ENCODE measurements at regions not wholly inside any gene's neighbourhood (a gene's known extent, or its start where the extent isn't known, plus 50 kb on each side); places are given as distances from the start of the nearest gene placed in this dataset.
"Not testable (repeated sequence)": the region's sequence is repeated elsewhere in the genome, so short reads cannot be mapped to it uniquely, and the experiment has no call there.

DNA sequence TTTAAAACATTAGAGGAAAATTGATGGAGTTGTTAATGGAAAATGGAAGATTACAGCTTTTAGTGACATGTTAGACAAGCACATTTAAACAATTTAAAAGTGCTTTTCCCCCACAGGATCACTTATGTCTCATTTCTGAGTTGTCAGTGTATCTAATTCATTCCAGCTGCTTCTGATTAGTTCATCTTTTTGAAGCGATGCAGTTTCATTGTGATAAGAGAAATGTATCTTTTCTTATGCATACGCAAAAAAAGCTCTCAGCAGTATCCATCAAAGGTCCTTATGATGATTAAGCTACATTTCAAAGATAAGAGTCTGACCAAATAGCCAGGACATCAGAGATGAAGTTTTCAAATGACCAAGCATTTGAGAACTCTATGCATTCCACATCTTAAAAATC lies 572.6 kb upstream of the SYNCRIP start:
- no peak for DNase-seq

DNA sequence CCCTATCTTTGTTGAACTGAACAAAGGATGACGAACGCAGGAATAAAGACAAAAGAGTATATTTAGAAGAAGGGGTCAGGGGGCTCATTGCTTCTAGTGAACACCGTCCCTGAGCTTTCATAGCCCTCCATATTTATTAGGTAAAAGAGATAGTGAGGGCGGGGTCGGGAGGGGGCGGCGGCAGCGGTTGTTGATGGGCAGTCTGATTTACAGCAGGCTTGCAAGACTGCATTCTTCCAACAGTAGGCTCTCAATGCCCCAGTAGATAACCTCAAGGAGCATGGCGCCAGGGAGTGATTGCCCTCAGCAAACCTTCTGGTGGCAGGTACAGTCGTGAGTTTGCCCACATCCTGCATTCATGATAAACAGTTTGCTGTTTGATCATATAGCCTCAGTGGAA lies 563.3 kb upstream of the SYNCRIP start:
- DNase-seq: no peak

DNA sequence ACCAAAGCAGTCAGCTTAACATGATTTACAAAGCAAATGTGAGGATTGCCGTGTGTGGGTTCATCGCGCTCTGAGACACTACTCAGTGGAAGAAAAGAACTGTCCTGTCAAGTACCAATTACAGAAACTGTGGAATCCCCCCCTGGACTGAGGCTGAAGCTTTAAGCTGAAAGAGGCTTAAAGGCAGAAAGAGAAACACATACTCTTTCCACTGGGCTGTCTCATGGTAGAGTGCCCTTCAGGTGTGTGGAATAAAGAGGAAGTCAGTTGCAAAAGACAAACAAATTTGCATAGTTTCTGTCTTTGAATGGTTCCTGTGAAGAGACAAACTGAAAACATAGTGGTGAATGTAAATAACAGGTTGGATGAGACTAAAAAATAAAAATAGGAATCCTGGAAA lies 560.4 kb upstream of the SYNCRIP start:
- DNase-seq: no peak

DNA sequence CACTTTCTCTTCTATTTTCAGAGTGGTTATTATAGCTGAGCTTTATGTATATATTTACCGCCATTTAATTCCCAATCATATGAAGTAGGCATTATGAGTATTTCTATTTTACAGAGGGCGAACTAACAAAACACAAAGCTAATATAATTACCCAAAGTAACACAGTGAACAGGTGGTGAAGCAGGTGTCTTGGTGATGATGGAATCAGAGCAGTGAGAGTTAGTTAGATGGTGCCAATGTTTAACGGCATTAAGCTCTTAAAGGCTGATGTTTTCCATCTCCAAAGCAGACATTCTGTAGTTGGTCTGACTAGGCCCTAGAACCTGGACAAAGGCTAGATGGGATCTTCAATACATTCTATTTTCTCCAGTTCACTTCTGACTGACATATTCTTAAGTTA lies 551.1 kb upstream of the SYNCRIP start:
- peak; percentile 73 for DNase-seq

DNA sequence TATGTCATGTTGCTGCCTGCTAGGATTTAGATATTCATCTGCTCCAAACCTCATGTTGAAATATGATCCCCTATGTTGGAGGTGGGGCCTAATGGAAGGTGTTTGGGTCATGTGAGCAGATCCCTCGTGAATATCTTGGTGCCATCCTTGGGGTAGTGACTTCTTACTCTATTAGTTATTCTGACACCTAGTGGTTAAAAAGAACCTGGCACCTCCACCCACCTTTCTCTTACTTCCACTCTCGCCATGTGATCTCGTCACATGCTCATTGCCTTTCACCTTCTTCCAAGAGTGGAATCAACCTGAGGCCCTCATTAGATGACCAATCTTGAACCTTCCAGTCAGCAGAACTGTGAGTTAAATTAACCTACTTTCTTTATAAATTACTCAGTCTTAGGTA lies 549.4 kb upstream of the SYNCRIP start:
- peak; percentile 8 for DNase-seq

DNA sequence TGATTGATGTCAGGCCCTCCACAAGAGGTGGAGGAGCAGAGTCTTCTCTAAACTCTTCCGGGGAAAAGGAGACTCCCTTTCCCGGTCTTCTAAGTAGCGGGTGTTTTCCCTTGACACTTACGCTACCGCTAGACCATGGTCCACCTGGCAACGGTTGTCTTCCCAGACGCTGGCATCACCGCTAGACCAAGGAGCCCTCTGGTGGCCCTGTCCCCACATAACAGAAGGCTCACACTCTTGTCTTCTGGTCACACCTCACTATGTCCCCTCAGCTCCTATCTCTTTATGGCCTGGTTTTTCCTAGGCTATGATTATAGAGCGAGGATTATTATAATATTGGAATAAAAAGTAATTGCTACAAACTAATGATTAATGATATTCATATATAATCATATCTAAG lies 532.5 kb upstream of the SYNCRIP start:
- DNase-seq: peak; percentile 28

DNA sequence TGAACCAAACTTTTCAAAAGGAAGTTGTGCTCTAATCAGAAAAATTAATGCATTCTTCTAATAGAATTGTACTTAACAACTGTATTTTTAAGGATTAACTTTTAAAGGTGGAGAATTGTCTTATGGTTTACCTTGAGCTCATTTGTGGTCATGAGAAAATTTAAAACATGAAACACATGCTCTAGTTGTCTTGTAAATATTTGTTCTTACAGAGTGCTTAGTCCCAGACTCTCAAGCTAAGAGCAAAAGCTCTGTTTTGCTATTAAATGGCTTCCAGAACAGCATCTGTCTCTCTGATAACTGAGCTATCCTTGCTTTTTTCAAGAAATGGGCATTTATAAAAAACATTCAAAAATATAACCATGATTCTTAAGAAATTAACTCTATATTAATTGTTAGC lies 512.2 kb upstream of the SYNCRIP start:
- no peak for DNase-seq

DNA sequence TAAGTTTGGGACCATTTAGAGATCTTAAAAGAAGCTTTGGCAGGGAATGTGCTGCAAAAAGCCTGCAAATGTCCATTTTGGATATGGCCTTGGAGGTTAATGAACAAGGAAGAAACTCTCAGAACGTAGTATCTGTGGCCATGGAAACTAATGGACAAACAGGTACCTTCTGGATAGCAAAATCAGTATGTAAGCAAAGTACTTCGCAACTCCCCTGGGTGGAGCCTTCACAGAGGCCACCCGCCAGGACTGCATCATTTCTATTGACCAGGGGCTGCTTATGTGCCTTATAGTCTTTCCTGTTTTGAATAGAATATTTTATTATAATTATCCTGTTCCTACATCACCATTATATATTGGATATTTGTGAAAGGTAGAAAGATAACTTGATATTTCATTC lies 510.8 kb upstream of the SYNCRIP start:
- DNase-seq: no peak

DNA sequence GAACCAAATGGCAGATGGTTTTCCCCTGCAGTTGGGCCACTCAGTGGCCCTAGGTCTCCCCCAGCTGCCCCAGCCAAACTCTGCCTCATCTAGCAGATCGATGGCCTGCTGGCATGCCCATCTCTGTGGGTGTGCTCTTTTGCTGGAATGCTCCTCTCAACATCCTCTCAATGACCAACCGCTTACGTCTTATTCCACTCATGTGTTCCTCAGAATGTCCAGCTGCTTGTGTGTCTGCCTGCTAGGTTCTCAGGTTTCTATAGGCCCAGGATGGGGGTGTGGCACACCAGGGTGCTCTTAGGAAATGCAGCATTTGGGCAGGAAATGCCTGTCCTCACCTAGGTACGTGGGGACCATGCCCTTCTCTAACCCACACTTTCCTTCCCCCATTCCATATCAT lies 509.9 kb upstream of the SYNCRIP start:
- DNase-seq: no peak

DNA sequence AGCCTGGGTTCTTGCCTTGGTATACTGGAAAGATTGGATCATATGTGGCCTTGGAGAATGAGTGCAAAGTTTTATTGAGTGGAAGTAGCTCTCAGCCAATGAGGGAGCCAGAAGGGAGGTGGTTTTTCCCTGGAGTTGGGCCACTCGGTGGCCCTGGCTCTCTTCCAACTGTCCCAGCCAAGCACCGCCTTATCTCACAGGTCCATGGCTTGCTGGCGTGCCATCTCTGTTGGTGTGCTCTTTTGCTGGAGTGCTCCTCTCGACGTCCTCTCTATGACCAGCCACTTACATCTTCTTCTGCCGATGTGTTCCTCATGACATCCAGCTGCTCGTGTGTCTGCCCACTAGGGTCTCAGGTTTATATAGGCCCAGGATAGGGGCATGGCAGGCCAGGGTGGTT lies 505.9 kb upstream of the SYNCRIP start:
- no peak for DNase-seq

DNA sequence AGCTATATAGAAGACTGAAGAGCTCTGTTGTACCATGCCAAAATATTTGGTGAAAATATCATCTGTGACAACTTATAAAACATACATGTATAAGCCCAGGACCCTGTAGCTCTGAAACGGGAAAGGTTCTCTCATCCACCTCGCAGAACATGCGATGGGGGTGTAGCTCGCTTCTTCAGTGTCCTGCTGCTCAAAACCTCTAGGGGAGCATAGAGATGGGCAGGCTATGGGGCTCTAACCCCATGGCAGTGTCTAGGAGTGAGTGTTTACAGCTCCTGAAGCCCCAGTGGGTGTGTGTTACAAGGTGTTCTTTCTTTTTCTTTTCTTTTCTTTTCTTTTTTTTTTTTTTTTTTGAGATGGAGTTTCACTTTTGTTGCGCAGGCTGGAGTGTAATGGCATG lies 505.2 kb upstream of the SYNCRIP start:
- no peak for DNase-seq

DNA sequence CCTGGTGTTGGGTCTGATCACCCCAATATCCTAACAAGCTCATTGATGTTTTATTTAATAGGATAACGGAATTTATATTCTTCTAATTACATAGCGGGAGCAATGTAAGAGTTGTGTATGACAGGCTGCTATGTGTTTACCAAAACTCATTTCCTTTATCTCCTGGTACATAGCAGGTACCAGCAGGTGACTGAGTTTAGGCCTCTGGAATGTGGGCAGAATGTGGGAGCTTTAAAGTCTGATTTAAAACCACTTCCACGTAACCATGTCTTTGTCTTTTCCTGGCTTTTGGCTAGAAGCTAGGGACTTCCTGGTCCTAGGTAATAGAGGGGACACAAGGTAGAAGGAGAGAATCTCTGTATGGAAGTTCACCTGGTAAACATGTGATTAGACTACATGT lies 504.6 kb upstream of the SYNCRIP start:
- no peak for DNase-seq

DNA sequence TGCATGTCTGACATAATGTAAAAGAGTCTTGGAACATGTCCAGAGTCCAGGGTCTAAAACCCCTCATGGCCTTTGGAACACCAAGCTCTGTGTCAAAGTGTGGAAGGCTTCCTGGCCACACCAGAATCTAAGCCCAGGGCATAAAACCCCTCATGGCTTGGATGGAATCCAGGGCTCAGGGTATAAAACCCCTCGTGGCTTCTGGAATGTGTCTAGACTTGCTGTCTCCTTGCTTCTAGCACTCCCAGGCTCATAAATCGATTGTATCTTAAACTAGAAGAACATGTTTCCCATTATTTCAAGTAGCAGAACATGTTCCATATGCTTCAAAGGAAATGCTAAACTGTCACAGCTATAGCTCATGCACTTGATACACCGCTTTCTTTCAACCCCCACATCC lies 504.1 kb upstream of the SYNCRIP start:
- peak; percentile 11 for DNase-seq

DNA sequence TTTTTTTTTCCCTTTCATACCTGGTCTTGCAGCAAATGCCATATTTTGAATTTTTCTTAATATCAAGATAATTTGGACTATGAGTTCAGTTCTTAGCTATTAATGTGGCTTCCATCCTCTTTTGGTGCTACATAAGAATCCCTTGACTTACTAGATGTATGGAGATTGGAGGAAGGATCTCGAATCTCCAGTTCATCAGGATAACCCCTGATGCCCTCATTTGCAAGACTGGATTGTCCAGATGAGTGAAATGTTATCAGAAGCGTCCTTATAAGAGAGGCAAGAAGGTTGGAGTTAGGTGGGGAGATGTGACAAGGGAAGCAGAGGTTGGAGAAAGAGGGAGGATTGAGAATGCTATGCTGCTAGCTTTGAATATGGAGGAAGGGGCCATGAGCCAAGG lies 499.6 kb upstream of the SYNCRIP start:
- DNase-seq: no peak

DNA sequence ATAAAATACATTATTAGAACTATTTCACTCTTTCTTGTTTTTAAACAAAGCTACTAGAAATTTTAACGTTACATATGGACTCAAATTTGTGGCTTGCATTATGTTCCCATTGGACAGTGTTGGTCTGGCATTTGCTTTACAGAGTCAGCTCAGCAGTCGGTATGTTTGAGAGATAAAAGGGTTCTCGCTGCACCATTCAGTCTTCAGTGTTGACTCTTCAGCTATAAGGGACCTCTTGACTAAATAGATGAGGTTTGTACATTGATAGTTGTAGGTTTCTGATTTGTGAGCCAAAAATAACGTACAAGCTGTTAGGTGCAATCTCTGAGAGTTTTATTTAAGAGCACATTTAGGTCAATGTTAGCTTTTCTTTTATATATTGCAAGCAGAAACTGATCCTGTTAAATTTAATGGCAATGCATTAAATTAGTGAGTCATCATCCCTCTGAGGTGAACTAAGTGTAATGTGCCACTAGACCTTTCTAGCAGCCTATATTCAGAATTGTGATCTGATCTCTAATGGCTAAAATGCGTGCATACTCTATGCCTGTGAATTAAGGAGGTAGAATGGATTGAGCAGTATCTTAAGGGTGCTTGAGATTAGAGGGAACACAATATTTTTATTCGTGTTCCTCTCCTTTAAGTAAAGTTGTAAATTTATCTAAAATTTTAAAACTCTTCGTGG lies 485.6 kb upstream of the SYNCRIP start:
- no peak for DNase-seq

DNA sequence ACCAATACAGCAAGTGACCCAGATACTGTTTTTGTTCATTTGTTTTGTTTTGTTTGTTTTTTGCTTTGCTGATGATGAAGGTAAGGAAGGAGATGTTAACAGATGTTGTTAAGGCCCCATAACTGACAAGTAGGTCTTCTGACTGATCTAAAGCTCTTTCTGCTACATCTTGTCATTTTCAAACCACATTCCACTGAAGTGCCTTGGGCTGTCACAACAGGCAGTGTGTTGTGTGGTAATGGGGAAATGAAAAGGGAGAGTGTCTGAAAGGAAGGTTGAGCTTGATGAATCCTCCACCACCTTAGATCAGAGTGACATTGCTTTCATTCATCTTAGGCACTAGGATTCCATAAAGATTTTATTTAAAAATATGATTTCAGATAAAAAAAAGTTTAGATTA lies 479.4 kb upstream of the SYNCRIP start:
- DNase-seq: no peak

DNA sequence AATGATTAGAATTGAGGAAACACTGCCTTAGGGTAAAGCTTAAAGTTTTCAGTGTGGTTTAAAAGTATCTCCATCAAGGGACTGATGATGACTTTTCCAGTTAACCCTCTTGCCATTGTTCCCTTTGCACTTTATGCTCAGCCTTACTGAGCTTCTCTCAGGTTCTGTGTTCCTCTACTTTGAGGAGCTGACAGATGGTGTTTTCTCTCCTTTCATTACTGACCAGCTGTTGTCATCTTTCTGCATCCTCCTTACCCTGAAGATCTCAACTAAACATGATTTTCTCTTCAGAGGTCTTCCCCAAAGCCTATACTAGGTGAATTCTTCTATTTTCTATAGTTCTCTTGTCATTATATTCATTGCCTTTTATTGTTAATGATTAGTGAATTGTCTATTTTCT lies 475.6 kb upstream of the SYNCRIP start:
- DNase-seq: no peak

DNA sequence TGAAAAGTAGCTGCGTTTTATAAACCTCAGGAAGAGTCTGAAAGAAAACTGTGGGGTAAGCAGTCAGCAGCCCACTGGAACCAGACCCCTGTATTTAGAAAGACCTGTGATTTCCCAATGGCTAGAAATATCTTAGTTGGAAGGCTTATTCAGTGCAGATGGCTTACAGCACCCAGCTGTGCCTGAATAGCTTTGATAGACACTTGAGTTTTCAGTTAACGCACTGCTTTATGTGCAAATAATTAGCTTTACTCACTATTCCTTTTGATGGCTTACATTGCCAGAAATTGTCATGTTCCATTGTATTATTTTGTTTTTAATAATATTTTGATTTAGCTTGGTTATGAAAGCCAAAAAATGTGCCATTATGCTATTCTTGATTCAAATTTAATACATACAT lies 465.3 kb upstream of the SYNCRIP start:
- peak; percentile 13 for DNase-seq

DNA sequence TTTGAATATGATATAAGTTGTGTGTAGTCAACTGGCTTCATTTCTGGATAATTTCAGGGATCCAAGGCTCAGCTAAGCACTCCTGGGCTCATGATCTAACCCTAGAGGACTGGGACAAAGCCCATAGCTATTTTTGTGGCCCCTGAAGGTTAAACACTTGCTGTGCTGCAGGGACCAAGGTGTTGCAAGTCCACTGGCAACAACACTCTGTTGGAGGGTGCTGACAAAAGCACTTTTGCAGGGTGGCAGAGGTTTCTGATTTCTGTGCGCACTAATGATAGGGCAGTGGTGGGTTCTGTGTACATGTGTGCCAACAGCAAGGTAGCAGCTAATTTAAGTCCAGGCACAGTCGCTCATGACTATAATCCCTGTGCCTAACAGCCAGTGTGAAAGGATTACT lies 445.3 kb upstream of the SYNCRIP start:
- DNase-seq: no peak

DNA sequence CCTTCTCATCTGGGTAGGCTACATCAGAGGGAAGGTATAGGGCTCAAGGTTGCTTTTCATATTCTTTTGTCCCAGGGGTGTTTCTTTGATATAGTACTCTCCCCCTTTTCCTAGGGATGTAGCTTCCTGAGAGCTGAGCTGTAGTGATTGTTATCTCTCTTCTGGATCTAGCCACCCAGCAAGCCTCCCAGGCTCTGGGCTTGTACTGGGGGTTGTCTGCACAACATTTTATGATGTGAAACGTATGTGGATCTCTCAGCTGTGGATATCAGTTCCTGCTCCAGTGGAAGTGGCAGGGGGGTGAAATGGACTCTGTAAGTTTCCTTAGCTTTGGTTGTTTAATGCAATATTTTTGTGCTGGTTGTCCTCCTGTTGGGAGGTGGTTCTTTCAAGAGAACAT lies 437.3 kb upstream of the SYNCRIP start:
- DNase-seq: no peak

DNA sequence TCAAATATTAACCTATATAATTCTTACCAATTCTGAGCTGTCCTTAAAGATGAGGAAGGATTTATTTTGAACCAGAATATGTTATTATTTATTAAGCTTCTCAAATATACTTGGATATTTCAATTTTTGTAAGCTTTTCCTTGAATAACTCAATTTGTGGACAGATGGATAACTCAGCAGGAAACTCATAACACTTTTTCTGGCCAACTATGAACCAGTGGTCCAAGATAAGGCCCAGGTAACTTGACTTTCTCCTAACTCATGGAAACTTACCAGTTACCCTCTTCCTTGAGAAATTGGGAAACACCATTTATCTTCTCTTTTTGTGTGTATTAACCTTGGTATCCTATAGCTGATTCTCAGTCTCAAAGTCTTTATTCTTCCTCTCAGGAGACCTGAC lies 427.5 kb upstream of the SYNCRIP start:
- DNase-seq: no peak

DNA sequence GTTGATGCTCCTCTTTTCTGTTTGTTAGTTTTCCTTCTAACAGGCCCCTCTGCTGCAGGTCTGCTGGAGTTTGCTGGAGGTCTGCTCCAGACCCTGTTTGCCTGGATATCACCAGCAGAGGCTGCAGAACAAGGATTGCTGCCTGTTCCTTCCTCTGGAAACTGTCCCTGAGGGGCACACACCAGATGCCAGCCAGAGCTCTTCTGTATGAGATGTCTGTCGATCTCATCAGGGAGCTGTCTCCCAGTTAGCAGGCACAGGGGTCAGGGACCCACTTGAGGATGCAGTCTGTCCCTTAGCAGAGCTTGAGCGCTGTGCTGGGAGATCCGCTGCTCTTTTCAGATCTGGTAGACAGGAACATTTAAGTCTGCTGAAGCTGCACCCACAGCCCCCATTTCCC lies 422.3 kb upstream of the SYNCRIP start:
- DNase-seq: not testable (repeated sequence)

DNA sequence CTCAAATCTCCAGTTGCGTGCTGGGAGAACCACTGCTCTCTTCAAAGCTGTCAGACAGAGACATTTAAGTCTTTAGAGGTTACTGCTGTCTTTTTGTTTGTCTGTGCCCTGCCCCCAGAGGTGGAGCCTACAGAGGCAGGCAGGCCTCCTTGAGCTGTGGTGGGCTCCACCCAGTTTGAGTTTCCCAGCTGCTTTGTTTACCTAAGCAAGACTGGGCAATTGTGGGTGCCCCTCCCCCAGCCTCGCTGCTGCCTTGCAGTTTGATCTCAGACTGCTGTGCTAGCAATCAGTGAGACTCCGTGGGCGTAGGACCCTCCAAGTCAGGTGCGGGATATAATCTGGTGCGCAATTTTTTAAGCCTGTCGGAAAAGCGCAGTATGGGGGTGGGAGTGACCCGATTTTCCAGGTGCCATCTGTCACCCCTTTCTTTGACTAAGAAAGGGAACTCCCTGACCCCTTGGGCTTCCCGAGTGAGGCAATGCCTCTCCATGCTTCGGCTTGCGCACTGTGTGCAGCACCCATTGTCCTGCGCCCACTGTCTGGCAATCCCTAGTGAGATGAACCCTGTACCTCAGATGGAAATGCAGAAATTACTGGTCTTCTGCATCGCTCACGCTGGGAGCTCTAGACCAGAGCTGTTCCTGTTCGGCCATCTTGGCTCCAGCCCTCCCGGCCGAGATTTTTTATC lies 414.8 kb upstream of the SYNCRIP start:
- peak; percentile 23 for DNase-seq

DNA sequence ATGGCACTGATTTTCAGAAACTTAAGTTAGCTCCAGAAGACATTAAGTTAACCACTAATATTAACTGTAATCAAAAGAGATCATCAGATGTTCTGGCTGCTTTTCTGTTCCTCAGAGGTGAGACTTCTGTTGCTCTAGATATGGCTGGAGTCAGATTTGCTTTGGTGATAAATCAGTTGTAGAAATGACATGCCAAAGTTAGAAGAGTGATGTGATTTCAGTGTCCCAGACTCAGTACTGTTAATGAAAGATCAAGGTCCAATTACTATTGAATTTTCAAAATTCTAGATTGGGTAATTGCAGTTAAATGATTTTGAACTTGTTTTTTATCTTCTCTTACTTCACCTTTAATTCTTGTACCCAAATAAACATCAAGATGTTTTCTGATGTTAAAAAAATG lies 402.4 kb upstream of the SYNCRIP start:
- no peak for DNase-seq

DNA sequence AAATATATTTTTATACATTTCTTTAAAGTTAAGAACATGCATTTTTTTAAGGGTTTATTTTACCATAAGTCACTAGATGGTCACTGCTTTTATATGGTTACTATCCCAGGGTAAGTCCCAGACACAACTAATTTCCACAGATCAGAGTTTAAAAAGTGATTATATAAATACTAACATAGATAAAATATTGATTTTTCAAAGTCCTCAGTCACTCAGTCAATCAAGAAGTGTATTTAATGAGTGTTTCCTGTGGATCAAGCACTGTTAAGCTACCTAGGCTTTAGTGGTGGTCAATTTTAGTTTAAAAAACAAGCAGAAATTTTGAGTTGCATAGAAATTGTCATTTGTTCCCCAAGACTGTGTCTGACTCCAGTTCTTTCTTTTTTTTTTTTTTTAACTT lies 399.5 kb upstream of the SYNCRIP start:
- DNase-seq: no peak
